NCI-H1694 (cell line): ENCODE measurements at regions not wholly inside any gene's neighbourhood (a gene's known extent, or its start where the extent isn't known, plus 50 kb on each side); places are given as distances from the start of the nearest gene placed in this dataset.
"Not testable (repeated sequence)": the region's sequence is repeated elsewhere in the genome, so short reads cannot be mapped to it uniquely, and the experiment has no call there.

ENCODE experiments used
- DNase-seq: peaks from one replicate; lab custom pipeline; 2025; lab: John Stamatoyannopoulos, UW

- no peak for DNase-seq
Measured at GRCh38 chr2:154507186-154507585, 191.3 kb upstream of the KCNJ3 start.

- no peak for DNase-seq
Measured at GRCh38 chr2:154518872-154519271, 179.6 kb upstream of the KCNJ3 start.

DNA sequence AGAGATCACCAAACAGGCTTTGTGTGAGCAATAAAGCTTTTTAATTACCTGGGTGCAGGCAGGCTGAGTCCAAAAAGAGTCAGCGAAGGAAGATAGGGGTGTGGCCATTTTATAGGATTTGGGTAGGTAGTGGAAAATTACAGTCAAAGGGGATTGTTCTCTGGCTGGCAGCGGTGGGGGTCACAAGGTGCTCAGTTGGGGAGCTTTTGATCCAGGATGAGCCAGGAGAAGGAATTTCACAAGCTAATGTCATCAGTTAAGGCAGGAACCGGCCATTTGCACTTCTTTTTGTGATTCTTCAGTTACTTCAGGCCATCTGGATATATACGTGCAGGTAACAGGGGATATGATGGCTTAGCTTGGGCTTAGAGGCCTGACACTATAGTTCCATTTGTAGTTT is 177.5 kb upstream of the KCNJ3 start:
- not testable (repeated sequence) for DNase-seq

DNA sequence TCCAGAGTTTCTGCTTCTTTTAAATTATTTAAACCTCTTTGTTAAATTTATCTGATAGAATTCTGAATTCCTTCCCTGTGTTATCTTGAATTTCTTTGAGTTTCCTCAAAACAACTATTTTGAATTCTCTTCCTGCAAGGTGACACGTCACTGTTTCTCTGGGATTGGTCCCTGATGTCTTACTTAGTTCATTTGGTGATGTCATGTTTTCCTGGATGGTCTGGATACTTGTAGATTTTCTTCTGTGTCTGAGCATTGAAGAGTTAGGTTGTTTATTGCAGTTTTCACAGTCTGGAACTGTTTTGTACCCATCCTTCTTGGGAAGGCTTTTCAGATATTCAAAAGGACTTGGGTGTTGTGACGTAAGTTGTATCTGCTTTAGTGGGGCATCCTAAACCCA is 172.3 kb upstream of the KCNJ3 start:
- no peak for DNase-seq

GRCh38 chr2:154527962-154528361 is 170.5 kb upstream of the KCNJ3 start:
- DNase-seq, result no peak

- DNase-seq, result no peak
Measured at GRCh38 chr2:154532004-154532403, 166.5 kb upstream of the KCNJ3 start.

GRCh38 chr2:154532763-154533162 is 165.7 kb upstream of the KCNJ3 start:
- DNase-seq, result no peak

DNA sequence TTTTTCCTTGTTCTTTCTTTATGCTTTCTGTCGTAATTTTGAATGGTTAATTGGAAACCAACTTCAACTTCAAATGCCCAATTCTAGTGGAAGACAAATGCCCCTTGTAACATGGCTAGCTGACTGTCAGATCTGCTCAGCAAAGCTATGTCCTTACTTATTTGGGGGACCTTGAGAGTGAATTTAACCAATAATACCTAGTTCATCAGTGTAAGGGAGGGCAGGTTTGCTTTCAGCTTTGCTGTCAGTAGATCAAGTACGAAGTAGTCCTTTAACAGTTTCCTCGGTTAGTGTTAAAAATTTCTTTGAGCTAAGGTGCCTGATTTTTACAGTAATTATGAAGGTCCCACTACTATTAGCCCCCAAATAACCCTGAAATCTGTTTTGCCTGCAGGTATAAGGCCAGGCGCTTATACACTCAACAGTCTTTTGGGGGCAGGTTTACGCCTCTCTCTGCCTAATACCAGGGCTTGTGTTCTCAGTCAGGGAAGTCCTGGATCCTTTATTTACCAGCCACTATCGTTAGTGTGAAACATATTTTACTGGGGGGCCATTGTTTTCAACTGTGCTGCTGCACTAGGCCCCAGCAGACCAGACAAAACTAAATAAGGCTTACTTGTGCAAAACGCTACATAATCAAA is 165.1 kb upstream of the KCNJ3 start:
- DNase-seq, result no peak

DNA sequence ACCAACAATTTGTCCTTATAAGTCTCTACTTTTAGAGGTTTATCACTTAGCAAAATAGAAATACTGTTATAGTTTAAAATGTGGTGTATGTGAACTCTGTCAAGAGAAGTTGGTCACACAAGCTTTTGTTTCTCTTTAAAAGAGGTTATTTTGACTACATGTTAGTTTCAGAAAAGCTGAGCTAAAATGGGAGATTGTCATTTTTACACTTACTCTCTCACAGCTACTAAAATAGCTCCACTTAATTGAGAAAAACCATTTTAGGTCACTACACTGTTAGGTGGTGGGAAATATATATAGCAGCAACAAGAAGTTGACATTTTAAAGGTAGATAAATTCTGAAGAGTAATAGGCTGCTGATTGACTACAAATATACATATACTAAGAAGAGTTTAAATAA is 161.5 kb upstream of the KCNJ3 start:
- no peak for DNase-seq

- DNase-seq, result no peak
Measured at GRCh38 chr2:154537843-154538450, 160.5 kb upstream of the KCNJ3 start.

DNA sequence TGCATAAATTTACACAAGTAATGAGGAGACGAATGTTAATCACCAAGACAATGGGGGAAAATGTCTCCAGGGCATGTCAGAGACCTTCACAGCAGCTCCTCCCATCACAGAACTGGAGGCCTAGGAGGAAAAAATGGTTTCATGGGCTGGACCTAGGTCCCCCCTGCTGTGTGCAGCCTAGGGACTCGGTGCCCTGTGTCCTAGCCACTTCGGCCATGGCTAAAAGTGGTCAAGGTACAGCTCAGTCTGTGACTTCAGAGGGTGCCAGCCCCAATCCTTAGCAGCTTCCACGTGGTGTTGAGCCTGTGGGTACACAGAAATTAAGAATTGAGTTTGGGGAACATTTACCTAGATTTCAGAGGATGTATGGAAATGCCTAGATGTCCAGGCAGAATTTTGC is 152.2 kb upstream of the KCNJ3 start:
- no peak for DNase-seq

- DNase-seq, result no peak
Measured at GRCh38 chr2:154549869-154550268, 148.6 kb upstream of the KCNJ3 start.

DNA sequence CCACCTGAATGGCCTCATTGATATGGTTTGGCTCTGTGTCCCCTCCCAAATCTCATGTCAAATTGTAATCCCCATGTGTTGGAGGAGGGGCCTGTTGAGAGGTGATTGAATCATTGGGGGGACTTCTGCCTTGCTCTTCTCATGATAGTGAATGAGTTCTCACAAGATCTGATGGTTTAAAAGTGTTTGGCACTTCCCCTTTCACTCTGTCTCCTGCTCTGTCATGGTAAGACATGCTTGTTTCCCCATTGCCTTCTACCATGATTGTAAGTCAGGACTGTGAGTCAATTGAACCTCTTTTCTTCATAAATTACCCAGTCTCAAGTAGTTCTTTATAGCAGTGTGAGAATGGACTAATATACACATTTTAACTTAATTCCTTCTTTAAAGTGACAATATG is 146.8 kb upstream of the KCNJ3 start:
- DNase-seq, result no peak

DNA sequence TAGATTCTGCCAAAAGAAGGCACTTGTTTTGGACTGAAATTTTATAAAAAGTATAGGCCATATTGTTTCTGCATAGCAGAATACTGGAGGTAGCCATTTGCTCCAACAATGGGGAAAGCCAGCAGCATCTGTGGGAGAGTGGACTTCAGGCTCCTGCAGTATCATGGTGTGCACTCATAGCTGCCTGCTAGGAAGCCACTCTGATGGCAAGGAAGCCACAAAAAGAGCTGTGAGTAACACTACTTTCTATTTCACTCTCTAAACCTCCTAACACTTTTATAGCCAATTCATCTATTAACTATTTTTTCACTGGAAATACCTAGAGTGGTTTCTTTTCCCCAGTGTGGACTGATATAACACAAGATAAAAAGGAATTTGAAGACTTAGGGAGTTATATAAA is 144.4 kb upstream of the KCNJ3 start:
- DNase-seq, result no peak

GRCh38 chr2:154555710-154556109 is 142.8 kb upstream of the KCNJ3 start:
- no peak for DNase-seq

DNA sequence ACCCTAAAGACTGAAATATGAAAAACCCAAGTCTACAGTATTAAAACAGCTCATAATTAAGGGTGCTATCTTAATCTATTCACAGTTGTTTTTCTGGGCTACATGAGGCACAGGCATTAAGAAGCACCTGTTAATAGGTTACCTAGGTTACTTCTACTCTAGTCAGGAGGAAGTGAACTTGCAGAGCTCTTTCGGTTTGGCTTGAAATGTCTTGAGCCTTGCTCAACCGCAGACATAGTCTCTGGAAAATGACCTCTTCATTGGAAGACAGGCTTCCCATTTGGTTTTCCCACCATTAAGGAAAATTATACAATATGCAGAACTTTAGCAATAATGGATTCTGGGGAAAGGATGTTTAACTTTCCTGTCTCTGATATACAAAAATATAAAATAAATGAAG is 142.3 kb upstream of the KCNJ3 start:
- DNase-seq, result no peak

GRCh38 chr2:154556607-154557006 is 141.9 kb upstream of the KCNJ3 start:
- no peak for DNase-seq

DNA sequence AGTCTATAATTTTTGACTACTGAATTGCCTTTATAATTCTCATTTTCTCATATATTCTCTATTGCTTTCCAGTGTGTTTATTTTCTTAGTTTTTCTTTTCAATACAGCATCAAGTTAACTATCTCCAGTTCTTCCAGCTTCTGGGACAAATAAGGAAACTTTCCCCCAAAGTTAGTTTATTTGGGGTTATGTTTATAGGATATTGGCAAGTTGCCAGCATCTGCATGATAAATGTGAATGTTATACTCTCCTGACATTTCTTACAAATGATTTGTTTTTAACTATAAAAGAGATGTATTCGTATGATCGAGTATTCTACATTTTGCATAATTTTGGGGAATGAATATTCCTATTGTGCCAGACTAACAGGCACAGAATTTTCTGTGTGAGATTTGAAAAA is 140.6 kb upstream of the KCNJ3 start:
- no peak for DNase-seq

DNA sequence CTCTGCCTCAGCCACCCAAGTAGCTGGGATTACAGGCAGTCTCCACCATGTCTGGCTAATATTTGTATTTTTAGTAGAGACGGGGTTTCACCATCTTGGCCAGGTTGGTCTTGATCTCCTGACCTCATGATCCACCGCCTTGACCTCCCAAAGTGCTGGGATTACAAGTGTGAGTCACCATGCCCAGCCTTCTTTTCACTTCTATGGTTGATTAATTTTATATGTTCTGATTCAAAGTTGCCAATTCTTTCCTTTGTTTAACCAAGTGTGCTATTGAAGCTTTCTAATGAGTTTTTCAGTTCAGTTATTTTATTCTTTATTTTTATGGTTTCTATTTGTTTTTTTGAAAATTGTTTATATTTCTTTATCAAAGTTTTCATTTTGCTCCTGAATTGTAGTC is 133.1 kb upstream of the KCNJ3 start:
- no peak for DNase-seq

GRCh38 chr2:154568413-154568812 is 130.1 kb upstream of the KCNJ3 start:
- no peak for DNase-seq

GRCh38 chr2:154570501-154570900 is 128.0 kb upstream of the KCNJ3 start:
- DNase-seq, result no peak

DNA sequence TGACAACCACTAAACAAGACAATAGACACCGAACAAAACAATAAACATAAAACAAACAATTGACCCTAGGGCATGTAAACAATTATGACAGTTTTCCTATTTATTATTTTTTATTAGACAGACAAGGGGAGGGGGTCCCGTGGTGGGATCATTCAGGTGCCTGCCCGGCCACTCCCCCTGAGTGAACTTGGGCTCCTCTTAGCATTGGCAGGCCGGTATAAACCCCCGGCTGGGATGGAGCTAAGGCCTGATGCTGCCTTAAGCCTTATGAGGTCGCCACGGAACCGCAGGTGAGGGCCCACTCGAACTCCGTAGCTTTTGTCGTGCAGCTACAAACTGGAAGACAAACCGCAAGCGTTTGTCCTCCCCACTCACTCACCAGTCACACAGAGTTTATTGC is 121.8 kb upstream of the KCNJ3 start:
- not testable (repeated sequence) for DNase-seq

DNA sequence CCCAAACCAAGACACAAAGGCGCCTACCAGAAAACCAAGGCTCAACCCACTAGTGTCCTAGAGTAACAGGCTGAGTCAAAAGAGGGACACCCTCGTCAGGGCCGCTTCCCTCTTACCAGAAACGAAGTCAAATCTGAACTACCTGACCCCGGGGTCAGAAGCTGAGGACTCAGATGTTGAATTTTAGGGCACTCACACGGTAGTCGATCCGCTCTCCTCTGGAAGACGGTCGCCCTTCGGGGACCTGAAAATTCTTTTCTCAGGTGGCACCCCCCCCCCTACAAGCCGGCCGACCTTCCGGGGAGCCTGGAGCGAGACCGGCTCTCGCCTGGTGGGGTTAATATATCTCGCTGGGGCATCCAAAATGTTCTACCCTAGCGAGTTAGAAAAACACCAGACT is 121.1 kb upstream of the KCNJ3 start:
- DNase-seq, result no peak

GRCh38 chr2:154580767-154581166 is 117.7 kb upstream of the KCNJ3 start:
- DNase-seq, result no peak
